GM13976 (cell line): ENCODE measurements at regions not wholly inside any gene's neighbourhood (a gene's known extent, or its start where the extent isn't known, plus 50 kb on each side); places are given as distances from the start of the nearest gene placed in this dataset.
A peak's percentile ranks its signal among the peaks of the same experiment; 100 is the strongest.

Source experiments
- DNase-seq: peaks from one replicate; pipeline ENCODE4 v3.0.0; 2012; ENCODE audit warnings: low spot score
- CTCF ChIP-seq: IDR thresholded peaks from 2 replicates; pipeline ENCODE4 v1.5.1; 2012; ENCODE audit warnings: borderline replicate concordance, mild to moderate bottlenecking; ENCODE audit not compliant: insufficient read depth; ENCODE audit errors: extremely low read depth, missing control alignments, control extremely low read depth
- in situ Hi-C: fragments of 300-500 bp; cut with MboI; formaldehyde crosslinking; loops from one replicate; pipeline ENCODE4 v1.12.0; 2022; ENCODE audit warnings: low sequenced_read_pairs, mixed read lengths, inconsistent platforms; ENCODE audit not compliant: unreplicated experiment

- no peak for TF ChIP-seq CTCF
- DNase-seq: no peak
- in situ Hi-C loops: no loop called here
Measured at GRCh38 chr11:8776209-8776608, 93.6 kb downstream of the RPL27A start.

GRCh38 chr11:8777907-8778767, 95.5 kb downstream of the RPL27A start:
- in situ Hi-C loops: no loop called here
- DNase-seq: peak; percentile 47
- TF ChIP-seq CTCF: no peak

- no peak for TF ChIP-seq CTCF
- DNase-seq: no peak
- in situ Hi-C loops: no loop called here
Measured at GRCh38 chr11:8779107-8779506, 96.5 kb downstream of the RPL27A start.

GRCh38 chr11:8779732-8780131, 97.1 kb downstream of the RPL27A start:
- DNase-seq: no peak
- in situ Hi-C loops: no loop called here
- no peak for TF ChIP-seq CTCF

GRCh38 chr11:8784954-8785353, 102.4 kb downstream of the RPL27A start:
- TF ChIP-seq CTCF: no peak

GRCh38 chr11:8785457-8785856, 102.9 kb downstream of the RPL27A start:
- in situ Hi-C loops: no loop called here
- DNase-seq: no peak
- TF ChIP-seq CTCF: no peak

More at GRCh38 chr11:8784954-8785353, 102.4 kb downstream of the RPL27A start:
- in situ Hi-C loops: no loop called here
- no peak for DNase-seq
